HepG2 (cell line): ENCODE measurements at regions not wholly inside any gene's neighbourhood (a gene's known extent, or its start where the extent isn't known, plus 50 kb on each side); places are given as distances from the start of the nearest gene placed in this dataset.

Experiments
- ATAC-seq: fragments of 200-7000 bp; cut with Tn5 transposase; 3 replicates; pipeline ENCODE4 v1.9.1; 2020; ENCODE audit warnings: mild to moderate bottlenecking, moderate library complexity
- BruUV-seq: library from RNA; stranded (reverse); fragments of 400-500 nt; replicated peaks from 2 replicates; lab custom pipeline; 2021; lab: Mats Ljungman, UMichigan
- CTCF ChIA-PET: fragments of 300-600 bp; formaldehyde crosslinking; extraction: SDS; loops from one replicate; lab custom pipeline; 2021; ENCODE audit warnings: low total read pairs, inconsistent platforms, low intra/inter-chr PET ratio; lab: Yijun Ruan, JAX
- POLR2A ChIA-PET: fragments of 350-600 bp; sonication (Branson Sonifier 250); formaldehyde crosslinking; loops from one replicate; lab custom pipeline; 2020; ENCODE audit warnings: antibody characterized with exemption, inconsistent platforms; lab: Yijun Ruan, JAX
- DNase-seq: peaks from one replicate; pipeline ENCODE4 v3.0.0-alpha.2; 2015; ENCODE audit warnings: low spot score
- FAIRE-seq: peaks from 3 replicates; lab custom pipeline; 2011; peaks lifted over from hg19 to GRCh38; lab: Jason Lieb, UNC
- H2AFZ ChIP-seq: one replicate; pipeline ENCODE4 v1.6.1; 2011; ENCODE audit warnings: low read length, inconsistent platforms
- H3K27ac ChIP-seq: fragments of 300-600 bp; 3 replicates; pipeline ENCODE4 v1.8.0; 2011; ENCODE audit warnings: mixed run types, mild to moderate bottlenecking, mixed read lengths, low read length, inconsistent platforms; ENCODE audit not compliant: insufficient read depth; ENCODE audit errors: extremely low read length
- H3K27me3 ChIP-seq, 2 experiments: fragments of 200-600 bp in 1 of 2; 2 replicates in 1 of 2; 3 replicates in 1 of 2; pipeline versions ENCODE4 v1.6.0 to v1.8.0; 2011; ENCODE audit warnings: low read length in 2 of 2, mild to moderate bottlenecking in 2 of 2, moderate library complexity in 2 of 2, inconsistent platforms in 1 of 2; ENCODE audit not compliant: insufficient read depth in 2 of 2, control insufficient read depth in 1 of 2
- H3K36me3 ChIP-seq, 2 experiments: fragments of 200-600 bp in 1 of 2; replicated peaks in 1 of 2; 2 replicates in 1 of 2; 3 replicates in 1 of 2; pipeline versions ENCODE4 v1.5.1 to v1.8.0; 2011; ENCODE audit warnings: low read length in 2 of 2, inconsistent platforms in 1 of 2; ENCODE audit not compliant: insufficient read depth in 2 of 2, control insufficient read depth in 1 of 2
- H3K4me1 ChIP-seq: 2 replicates; pipeline ENCODE4 v1.5.1; 2012; ENCODE audit warnings: low read length, inconsistent platforms; ENCODE audit not compliant: insufficient read depth
- H3K4me2 ChIP-seq: 2 replicates; pipeline ENCODE4 v1.6.0; 2011; ENCODE audit warnings: low read depth, low read length, inconsistent platforms
- H3K4me3 ChIP-seq, 3 experiments: fragments of 200-600 bp in 1 of 3; sonication (generic), shearing (Covaris generic) in 1 of 3; replicated peaks in 1 of 3; 2 replicates each; pipeline ENCODE4 v1.5.1; 2011 to 2016; ENCODE audit warnings: low read length in 3 of 3, inconsistent platforms in 2 of 3, low read depth in 2 of 3, mild to moderate bottlenecking in 2 of 3, control low read depth in 1 of 3, mixed read lengths in 1 of 3; ENCODE audit not compliant: insufficient read depth in 1 of 3
- H3K79me2 ChIP-seq: one replicate; pipeline ENCODE4 v1.6.1; 2011; ENCODE audit warnings: low read length, inconsistent platforms; ENCODE audit not compliant: insufficient read depth
- H3K9ac ChIP-seq: 2 replicates; pipeline ENCODE4 v1.6.0; 2011; ENCODE audit warnings: mild to moderate bottlenecking, low read depth, low read length, inconsistent platforms; ENCODE audit not compliant: insufficient read depth
- H3K9me3 ChIP-seq: 2 replicates; pipeline ENCODE4 v1.5.1; 2012; ENCODE audit warnings: mild to moderate bottlenecking, low read length
- H4K20me1 ChIP-seq: 2 replicates; pipeline ENCODE4 v1.6.0; 2011; ENCODE audit warnings: inconsistent platforms, mild to moderate bottlenecking, low read length, moderate library complexity; ENCODE audit not compliant: insufficient read depth
- ADNP ChIP-seq: sonication (generic); formaldehyde crosslinking; IDR thresholded peaks from 2 replicates; pipeline ENCODE4 v1.4.0; 2020; ENCODE audit warnings: missing genetic modification reagents
- HNF4A ChIP-seq: sonication (generic); formaldehyde crosslinking; IDR thresholded peaks from 2 replicates; pipeline ENCODE4 v1.4.0; 2020; ENCODE audit warnings: missing genetic modification reagents
- JARID2 ChIP-seq: sonication (generic); formaldehyde crosslinking; IDR thresholded peaks from 2 replicates; pipeline ENCODE4 v1.8.1; 2023; ENCODE audit warnings: missing genetic modification reagents, inconsistent platforms; ENCODE audit not compliant: insufficient replicate concordance
- MXD1 ChIP-seq: sonication (generic); formaldehyde crosslinking; IDR thresholded peaks from 2 replicates; pipeline ENCODE4 v1.4.0; 2020; ENCODE audit warnings: mild to moderate bottlenecking, missing genetic modification reagents
- POGK ChIP-seq: sonication (generic); formaldehyde crosslinking; conservative IDR thresholded peaks from 2 replicates; pipeline ENCODE4 v1.8.0; 2022; ENCODE audit warnings: mild to moderate bottlenecking, moderate library complexity, missing genetic modification reagents
- SCMH1 ChIP-seq: sonication (generic); formaldehyde crosslinking; IDR thresholded peaks from 2 replicates; pipeline ENCODE4 v1.9.0; 2021; ENCODE audit warnings: missing genetic modification reagents, mild to moderate bottlenecking, borderline replicate concordance
- SOX6 ChIP-seq, 2 experiments: fragments of 450-650 bp in 1 of 2; sonication (generic) in 1 of 2; formaldehyde crosslinking in 1 of 2; IDR thresholded peaks; 2 replicates each; pipeline versions ENCODE4 v1.4.0 to v1.6.1; 2017 to 2020; ENCODE audit warnings: antibody characterized with exemption in 1 of 2, mild to moderate bottlenecking in 1 of 2, missing genetic modification reagents in 1 of 2
- ZBTB38 ChIP-seq: sonication (generic); formaldehyde crosslinking; IDR thresholded peaks from 2 replicates; pipeline ENCODE4 v1.5.1; 2020; ENCODE audit warnings: mild to moderate bottlenecking, missing genetic modification reagents
- ZFX ChIP-seq: sonication (generic); formaldehyde crosslinking; IDR thresholded peaks from 2 replicates; pipeline ENCODE4 v1.4.0; 2020; ENCODE audit warnings: mild to moderate bottlenecking, low read depth, missing genetic modification reagents, moderate library complexity
- ZMYM3 ChIP-seq: sonication (generic); formaldehyde crosslinking; IDR thresholded peaks from 2 replicates; pipeline ENCODE4 v1.5.1; 2020; ENCODE audit warnings: mild to moderate bottlenecking, missing genetic modification reagents
- ZNF7 ChIP-seq: IDR thresholded peaks from 2 replicates; pipeline ENCODE4 v1.6.1; 2016; ENCODE audit warnings: missing biosample characterization, missing genetic modification reagents
- WGBS: methylation state at CpG from one replicate; pipeline ENCODE4 v1.1.6; 2017; ENCODE audit warnings: low lambda C conversion rate; 5-methylcytosine and 5-hydroxymethylcytosine counted together
- in situ Hi-C: cut with HindIII; loops from 2 replicates; pipeline ENCODE4 v1.10.0; 2017; ENCODE audit warnings: low pct_unique_long_range_greater_than_20kb; ENCODE audit not compliant: extremely low pct_ligation_motif_present
- intact Hi-C: fragments of 100-400 bp; cut with micrococcal nuclease; formaldehyde crosslinking; loops from one replicate; pipeline ENCODE4 v1.10.0; 2022; ENCODE audit not compliant: unreplicated experiment
- TF ChIP-seq, protein P1 (sequence below): sonication (generic); formaldehyde crosslinking; IDR thresholded peaks from 2 replicates; pipeline ENCODE4 v1.8.0; 2022; ENCODE audit warnings: mild to moderate bottlenecking, missing genetic modification reagents, borderline replicate concordance
- TF ChIP-seq, protein P2 (sequence below): IDR thresholded peaks from 2 replicates; pipeline ENCODE4 v1.6.1; 2012; ENCODE audit warnings: inconsistent platforms
- TF ChIP-seq, protein P3 (sequence below): sonication (generic); formaldehyde crosslinking; IDR thresholded peaks from 2 replicates; pipeline ENCODE4 v1.4.0; 2020; ENCODE audit warnings: missing genetic modification reagents

- TF ChIP-seq, protein P1, sequence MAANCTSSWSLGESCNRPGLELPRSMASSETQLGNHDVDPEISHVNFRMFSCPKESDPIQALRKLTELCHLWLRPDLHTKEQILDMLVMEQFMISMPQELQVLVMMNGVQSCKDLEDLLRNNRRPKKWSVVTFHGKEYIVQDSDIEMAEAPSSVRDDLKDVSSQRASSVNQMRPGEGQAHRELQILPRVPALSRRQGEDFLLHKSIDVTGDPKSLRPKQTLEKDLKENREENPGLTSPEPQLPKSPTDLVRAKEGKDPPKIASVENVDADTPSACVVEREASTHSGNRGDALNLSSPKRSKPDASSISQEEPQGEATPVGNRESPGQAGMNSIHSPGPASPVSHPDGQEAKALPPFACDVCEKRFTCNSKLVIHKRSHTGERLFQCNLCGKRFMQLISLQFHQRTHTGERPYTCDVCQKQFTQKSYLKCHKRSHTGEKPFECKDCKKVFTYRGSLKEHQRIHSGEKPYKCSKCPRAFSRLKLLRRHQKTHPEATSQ (CRISPR knock-in tag) = no peak
- TF ChIP-seq SCMH1 (CRISPR knock-in tag) (no peak), SOX6 (IDR thresholded peaks at IDR 0.05) (no peak), SOX6 (CRISPR knock-in tag; IDR thresholded peaks at IDR 0.05) (peak; percentile 52), POGK (CRISPR knock-in tag) (no peak; the same call in 1 of the 2 replicates)
- TF ChIP-seq, all 625 proteins: peak for 48
Observed at GRCh38 chr7:101717628-101718357, 88.7 kb upstream of the MYL10 start (continued).

DNA sequence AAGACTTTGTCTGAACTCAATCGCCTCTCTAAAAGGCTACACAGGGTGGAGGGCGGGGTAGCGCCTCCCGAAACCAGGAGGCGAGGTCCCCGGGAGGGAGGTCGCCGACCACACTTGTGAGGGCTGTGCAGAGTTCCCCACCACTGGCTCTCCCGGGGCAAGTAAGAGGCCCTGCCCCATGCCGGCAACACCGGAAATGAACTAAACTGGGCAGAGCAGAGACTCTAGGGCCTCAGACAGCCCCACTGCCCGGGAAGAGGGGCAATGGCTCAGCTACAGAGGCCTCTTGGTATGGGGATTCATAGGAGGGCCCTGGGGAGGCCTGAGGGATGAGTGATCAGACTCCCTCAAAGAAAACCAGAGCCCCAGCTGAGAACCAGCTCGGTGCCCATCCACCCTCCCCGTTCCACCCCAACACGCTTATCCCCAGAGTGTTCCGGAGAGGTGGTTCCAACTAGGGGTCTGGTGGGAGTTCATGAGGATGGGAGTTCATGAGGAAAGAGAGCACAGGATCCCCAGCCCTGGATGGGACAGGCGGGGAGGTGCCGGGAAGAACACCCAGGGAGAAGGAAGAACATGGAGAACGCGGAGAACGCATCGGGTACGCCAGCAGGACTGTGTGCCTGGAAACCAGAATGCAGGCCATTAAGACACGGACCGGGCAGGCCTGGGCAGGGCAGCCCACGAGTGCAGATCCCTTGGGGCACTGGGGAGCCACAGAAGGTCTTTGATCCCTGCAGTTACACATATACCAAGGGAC, 89.4 kb upstream of the MYL10 start:
- ChIA-PET POLR2A (no interaction called here), CTCF (interaction anchor here (1.4 kb wide), 1 partner anchor 96 kb away, joined by 3 read pairs; no protein-coding TSS in a partner anchor)
- intact Hi-C loops = no loop called here
- ATAC-seq (peak; percentile 61), DNase-seq (no peak), FAIRE-seq (no peak)
- peak overlapping the region; percentile 16 to 59 (median 34); a peak in 5 of 6 replicates for H3K4me3 ChIP-seq
- peaks cover 25% of the 10 kb centered on the region for H3K4me1 ChIP-seq
- H3K9me3 ChIP-seq = no peaks in the 10 kb centered on the region
- peak overlapping the region; percentile 11 for H2AFZ ChIP-seq
- H4K20me1 ChIP-seq = no peaks in the 10 kb centered on the region
- peak overlapping the region; percentile 84 for H3K4me2 ChIP-seq
- BruUV-seq = no TSS peak
- no peak overlapping the region for H3K27ac ChIP-seq
- H3K36me3 ChIP-seq = no peaks in the 10 kb centered on the region
- H3K27me3 ChIP-seq = peaks cover 0 to 9% of the 10 kb centered on the region in 2 experiments; a peak in 2 of 5 replicates
- WGBS = 38% methylated on average over 22 of the region's 26 CpGs
- H3K79me2 ChIP-seq = no peaks in the 10 kb centered on the region
- in situ Hi-C loops = no loop called here
- H3K9ac ChIP-seq = peak overlapping the region; percentile 25; the same call in 1 of the 2 replicates
- TF ChIP-seq, protein P2, sequence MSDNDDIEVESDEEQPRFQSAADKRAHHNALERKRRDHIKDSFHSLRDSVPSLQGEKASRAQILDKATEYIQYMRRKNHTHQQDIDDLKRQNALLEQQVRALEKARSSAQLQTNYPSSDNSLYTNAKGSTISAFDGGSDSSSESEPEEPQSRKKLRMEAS = peak; percentile 34; the same call in 1 of the 2 replicates
- 0 out of 2 replicates have a peak, but pooled peaks have one; percentile 36 for TF ChIP-seq MXD1 (CRISPR knock-in tag)
- TF ChIP-seq ZBTB38 (CRISPR knock-in tag) = peak; percentile 62; the same call in 1 of the 2 replicates
- no peak for TF ChIP-seq JARID2
- peak; percentile 55; the same call in 1 of the 2 replicates for TF ChIP-seq ADNP
- no peak for TF ChIP-seq ZFX (CRISPR knock-in tag)
- TF ChIP-seq, protein P3, sequence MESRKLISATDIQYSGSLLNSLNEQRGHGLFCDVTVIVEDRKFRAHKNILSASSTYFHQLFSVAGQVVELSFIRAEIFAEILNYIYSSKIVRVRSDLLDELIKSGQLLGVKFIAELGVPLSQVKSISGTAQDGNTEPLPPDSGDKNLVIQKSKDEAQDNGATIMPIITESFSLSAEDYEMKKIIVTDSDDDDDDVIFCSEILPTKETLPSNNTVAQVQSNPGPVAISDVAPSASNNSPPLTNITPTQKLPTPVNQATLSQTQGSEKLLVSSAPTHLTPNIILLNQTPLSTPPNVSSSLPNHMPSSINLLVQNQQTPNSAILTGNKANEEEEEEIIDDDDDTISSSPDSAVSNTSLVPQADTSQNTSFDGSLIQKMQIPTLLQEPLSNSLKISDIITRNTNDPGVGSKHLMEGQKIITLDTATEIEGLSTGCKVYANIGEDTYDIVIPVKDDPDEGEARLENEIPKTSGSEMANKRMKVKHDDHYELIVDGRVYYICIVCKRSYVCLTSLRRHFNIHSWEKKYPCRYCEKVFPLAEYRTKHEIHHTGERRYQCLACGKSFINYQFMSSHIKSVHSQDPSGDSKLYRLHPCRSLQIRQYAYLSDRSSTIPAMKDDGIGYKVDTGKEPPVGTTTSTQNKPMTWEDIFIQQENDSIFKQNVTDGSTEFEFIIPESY (CRISPR knock-in tag) = peak; percentile 55; the same call in 1 of the 2 replicates
- TF ChIP-seq HNF4A (CRISPR knock-in tag) = peak; percentile 67
- no peak for TF ChIP-seq ZNF7 (CRISPR knock-in tag)
- TF ChIP-seq ZMYM3 (CRISPR knock-in tag) = peak; percentile 76; the same call in 1 of the 2 replicates
